OCI-LY7 (cell line): ENCODE measurements at regions not wholly inside any gene's neighbourhood (a gene's known extent, or its start where the extent isn't known, plus 50 kb on each side); places are given as distances from the start of the nearest gene placed in this dataset.
"Not testable (repeated sequence)": the region's sequence is repeated elsewhere in the genome, so short reads cannot be mapped to it uniquely, and the experiment has no call there.

Experiments
- BruUV-seq: library from RNA; stranded (reverse); fragments of 400-500 nt; replicated peaks from 2 replicates; lab custom pipeline; 2021; lab: Mats Ljungman, UMichigan
- CTCF ChIA-PET: fragments of 300-600 bp; sonication (Branson Sonifier 250); formaldehyde crosslinking; loops from one replicate; lab custom pipeline; 2022; ENCODE audit warnings: antibody characterized with exemption; ENCODE audit not compliant: unreplicated experiment; lab: Charles Lee
- POLR2A ChIA-PET: fragments of 300-600 bp; sonication (Branson Sonifier 250); formaldehyde crosslinking; loops from one replicate; lab custom pipeline; 2022; ENCODE audit warnings: antibody characterized with exemption; lab: Charles Lee
- DNase-seq: peaks from one replicate; pipeline ENCODE4 v3.0.0-alpha.2; 2015; ENCODE audit warnings: low spot score
- H2AFZ ChIP-seq: fragments of 200-600 bp; sonication (generic), shearing (Covaris generic); 2 replicates; pipeline ENCODE4 v1.6.1; 2014; ENCODE audit warnings: mild to moderate bottlenecking, antibody characterized with exemption, low read length, moderate library complexity
- H3K27ac ChIP-seq: fragments of 200-600 bp; sonication (generic); 2 replicates; pipeline ENCODE4 v1.5.1; 2014; ENCODE audit warnings: mixed run types, low read depth, mild to moderate bottlenecking, moderate library complexity, low read length, inconsistent platforms; ENCODE audit not compliant: poor library complexity, severe bottlenecking
- H3K36me3 ChIP-seq: fragments of 200-600 bp; sonication (generic); 2 replicates; pipeline ENCODE4 v1.6.1; 2014; ENCODE audit warnings: mild to moderate bottlenecking, antibody characterized with exemption, low read length, moderate library complexity, mixed read lengths; ENCODE audit not compliant: insufficient read depth
- H3K4me1 ChIP-seq: fragments of 200-600 bp; sonication (generic); 2 replicates; pipeline ENCODE4 v1.5.1; 2014; ENCODE audit warnings: mild to moderate bottlenecking, low read length; ENCODE audit not compliant: insufficient read depth, poor library complexity, severe bottlenecking
- H3K4me2 ChIP-seq: fragments of 200-600 bp; sonication (generic); 2 replicates; pipeline ENCODE4 v1.6.1; 2014; ENCODE audit warnings: mild to moderate bottlenecking, low read length
- H3K4me3 ChIP-seq: fragments of 200-600 bp; sonication (generic); 2 replicates; pipeline ENCODE4 v1.5.1; 2014; ENCODE audit warnings: mild to moderate bottlenecking, low read depth, low read length; ENCODE audit not compliant: poor library complexity, severe bottlenecking
- H3K79me2 ChIP-seq: fragments of 200-600 bp; sonication (generic); 2 replicates; pipeline ENCODE4 v1.6.1; 2016; ENCODE audit warnings: low read depth, mild to moderate bottlenecking, low read length, moderate library complexity, mixed read lengths; ENCODE audit not compliant: insufficient read depth
- H3K9me2 ChIP-seq: fragments of 200-600 bp; sonication (generic); 2 replicates; pipeline ENCODE4 v1.6.1; 2016; ENCODE audit warnings: mild to moderate bottlenecking, low read length, mixed read lengths; ENCODE audit not compliant: insufficient read depth
- H3K9me3 ChIP-seq: fragments of 200-600 bp; sonication (generic); 2 replicates; pipeline ENCODE4 v1.6.1; 2014; ENCODE audit warnings: mild to moderate bottlenecking, mixed run types, low read length, mixed read lengths
- H4K20me1 ChIP-seq: fragments of 200-600 bp; sonication (generic); 2 replicates; pipeline ENCODE4 v1.6.1; 2014; ENCODE audit warnings: mild to moderate bottlenecking, antibody characterized with exemption, low read length, moderate library complexity, mixed read lengths; ENCODE audit not compliant: insufficient read depth
- EZH2phosphoT487 ChIP-seq: fragments of 200-600 bp; sonication (generic); IDR thresholded peaks from 2 replicates; pipeline ENCODE4 v1.6.1; 2018; ENCODE audit warnings: low read depth, borderline replicate concordance, mild to moderate bottlenecking, mixed run types, antibody characterized with exemption, low read length, moderate library complexity, mixed read lengths
- intact Hi-C: fragments of 100-400 bp; cut with micrococcal nuclease; formaldehyde crosslinking; loops from one replicate; pipeline ENCODE4 v1.10.0; 2022; ENCODE audit not compliant: unreplicated experiment
- TF ChIP-seq, protein P1 (sequence below): fragments of 200-600 bp; sonication (generic); conservative IDR thresholded peaks from 2 replicates; pipeline ENCODE4 v1.5.1; 2014; ENCODE audit warnings: mild to moderate bottlenecking, antibody characterized with exemption, low read length, moderate library complexity, mixed read lengths

DNA sequence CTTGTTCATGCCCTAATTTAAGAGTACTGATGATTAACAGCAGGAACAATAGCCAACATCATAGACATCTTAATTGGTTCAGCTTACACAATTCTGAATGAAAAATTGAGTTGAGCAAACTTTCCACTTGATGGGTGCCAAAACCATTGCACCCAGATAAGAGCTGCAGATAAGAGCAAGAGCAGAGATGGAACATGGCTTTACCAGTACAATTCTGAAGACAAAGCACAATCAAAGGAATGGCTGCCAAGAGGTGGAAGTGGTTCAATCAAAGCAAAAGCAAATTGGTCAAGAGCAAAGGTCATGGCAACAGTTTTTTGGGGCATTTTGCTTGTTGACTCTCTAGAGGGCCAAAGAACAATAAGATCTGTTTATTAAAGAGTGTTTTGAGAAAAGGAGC lies 65.6 kb upstream of the ATP5MC3 start:
- H3K36me3 ChIP-seq: no peaks in the 10 kb centered on the region
- TF ChIP-seq, protein P1, sequence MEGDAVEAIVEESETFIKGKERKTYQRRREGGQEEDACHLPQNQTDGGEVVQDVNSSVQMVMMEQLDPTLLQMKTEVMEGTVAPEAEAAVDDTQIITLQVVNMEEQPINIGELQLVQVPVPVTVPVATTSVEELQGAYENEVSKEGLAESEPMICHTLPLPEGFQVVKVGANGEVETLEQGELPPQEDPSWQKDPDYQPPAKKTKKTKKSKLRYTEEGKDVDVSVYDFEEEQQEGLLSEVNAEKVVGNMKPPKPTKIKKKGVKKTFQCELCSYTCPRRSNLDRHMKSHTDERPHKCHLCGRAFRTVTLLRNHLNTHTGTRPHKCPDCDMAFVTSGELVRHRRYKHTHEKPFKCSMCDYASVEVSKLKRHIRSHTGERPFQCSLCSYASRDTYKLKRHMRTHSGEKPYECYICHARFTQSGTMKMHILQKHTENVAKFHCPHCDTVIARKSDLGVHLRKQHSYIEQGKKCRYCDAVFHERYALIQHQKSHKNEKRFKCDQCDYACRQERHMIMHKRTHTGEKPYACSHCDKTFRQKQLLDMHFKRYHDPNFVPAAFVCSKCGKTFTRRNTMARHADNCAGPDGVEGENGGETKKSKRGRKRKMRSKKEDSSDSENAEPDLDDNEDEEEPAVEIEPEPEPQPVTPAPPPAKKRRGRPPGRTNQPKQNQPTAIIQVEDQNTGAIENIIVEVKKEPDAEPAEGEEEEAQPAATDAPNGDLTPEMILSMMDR: no peak
- no peak for TF ChIP-seq EZH2phosphoT487
- BruUV-seq: no TSS peak
- no peak overlapping the region for H2AFZ ChIP-seq
- H3K4me2 ChIP-seq: no peak overlapping the region
- CTCF ChIA-PET: no interaction called here
- no peaks in the 10 kb centered on the region for H3K4me1 ChIP-seq
- intact Hi-C loops: no loop called here
- no peaks in the 10 kb centered on the region for H3K79me2 ChIP-seq
- no peaks in the 10 kb centered on the region for H4K20me1 ChIP-seq
- no peak for DNase-seq
- H3K27ac ChIP-seq: no peak overlapping the region
- no peaks in the 10 kb centered on the region for H3K9me2 ChIP-seq
- POLR2A ChIA-PET: interaction anchor here (0.6 kb wide), 1 partner anchor 21 kb away, joined by 3 read pairs; no protein-coding TSS in a partner anchor
- H3K4me3 ChIP-seq: no peak overlapping the region
- no peaks in the 10 kb centered on the region for H3K9me3 ChIP-seq

DNA sequence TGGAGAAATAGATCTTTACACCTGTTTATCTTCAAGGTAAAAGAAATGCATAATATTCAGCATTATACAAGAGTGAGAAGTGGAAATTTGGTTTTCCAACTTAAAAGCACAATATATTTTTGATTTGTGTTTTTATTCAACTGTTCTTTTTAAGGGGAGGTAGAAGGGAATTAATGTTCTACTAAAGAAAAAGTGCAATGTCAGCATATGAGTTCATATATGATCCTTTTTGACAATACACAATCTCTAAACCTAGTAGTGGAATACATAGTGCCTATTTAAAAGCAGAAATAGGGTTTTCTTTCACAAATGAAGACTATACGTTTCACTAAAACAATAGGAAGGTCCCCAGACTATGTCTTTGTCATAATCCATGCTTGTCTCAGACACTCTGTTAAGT lies 63.2 kb upstream of the ATP5MC3 start:
- no peak overlapping the region for H2AFZ ChIP-seq
- no peak for DNase-seq
- H3K4me3 ChIP-seq: no peak overlapping the region
- H3K4me2 ChIP-seq: no peak overlapping the region
- no peaks in the 10 kb centered on the region for H3K4me1 ChIP-seq
- ChIA-PET CTCF (no interaction called here), POLR2A (no interaction called here)
- H3K27ac ChIP-seq: no peak overlapping the region
- no peaks in the 10 kb centered on the region for H3K9me2 ChIP-seq
- intact Hi-C loops: no loop called here
- H4K20me1 ChIP-seq: no peaks in the 10 kb centered on the region
- no peak for TF ChIP-seq EZH2phosphoT487
- TF ChIP-seq, protein P1: no peak
- no peaks in the 10 kb centered on the region for H3K79me2 ChIP-seq
- H3K36me3 ChIP-seq: no peaks in the 10 kb centered on the region
- no peaks in the 10 kb centered on the region for H3K9me3 ChIP-seq
- no TSS peak for BruUV-seq

DNA sequence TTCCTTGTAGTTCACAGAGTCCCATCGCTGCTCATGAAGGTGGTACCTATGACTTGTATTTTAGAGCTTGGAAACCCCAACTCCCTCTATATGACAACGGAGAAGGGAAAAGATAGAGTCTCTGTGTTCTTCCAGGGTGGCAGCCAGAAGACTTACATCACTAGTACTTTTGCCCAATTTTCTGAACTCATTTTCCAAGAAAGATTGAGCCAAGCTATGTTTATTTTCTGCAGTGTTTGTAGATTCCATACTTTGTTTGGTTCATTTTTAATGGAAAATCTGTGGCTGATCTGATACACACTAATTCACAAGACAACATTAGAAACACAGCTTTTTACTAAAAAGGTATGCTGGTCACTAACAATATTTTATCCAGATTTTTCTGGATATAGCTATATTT lies 60.2 kb upstream of the ATP5MC3 start:
- no peak for DNase-seq
- H3K79me2 ChIP-seq: no peaks in the 10 kb centered on the region
- H3K9me3 ChIP-seq: no peaks in the 10 kb centered on the region
- no peaks in the 10 kb centered on the region for H3K36me3 ChIP-seq
- intact Hi-C loops: no loop called here
- H3K9me2 ChIP-seq: no peaks in the 10 kb centered on the region
- no peak overlapping the region for H3K4me2 ChIP-seq
- no peak overlapping the region for H3K4me3 ChIP-seq
- BruUV-seq: no TSS peak
- no peaks in the 10 kb centered on the region for H4K20me1 ChIP-seq
- POLR2A ChIA-PET: interaction anchor here (0.5 to 0.9 kb wide), 3 partner anchors 10 to 919 kb away, joined by 3 to 6 read pairs (median 3); no protein-coding TSS in a partner anchor
- TF ChIP-seq EZH2phosphoT487: no peak
- TF ChIP-seq, protein P1: no peak
- H3K4me1 ChIP-seq: no peaks in the 10 kb centered on the region
- CTCF ChIA-PET: no interaction called here
- H3K27ac ChIP-seq: no peak overlapping the region
- H2AFZ ChIP-seq: no peak overlapping the region

DNA sequence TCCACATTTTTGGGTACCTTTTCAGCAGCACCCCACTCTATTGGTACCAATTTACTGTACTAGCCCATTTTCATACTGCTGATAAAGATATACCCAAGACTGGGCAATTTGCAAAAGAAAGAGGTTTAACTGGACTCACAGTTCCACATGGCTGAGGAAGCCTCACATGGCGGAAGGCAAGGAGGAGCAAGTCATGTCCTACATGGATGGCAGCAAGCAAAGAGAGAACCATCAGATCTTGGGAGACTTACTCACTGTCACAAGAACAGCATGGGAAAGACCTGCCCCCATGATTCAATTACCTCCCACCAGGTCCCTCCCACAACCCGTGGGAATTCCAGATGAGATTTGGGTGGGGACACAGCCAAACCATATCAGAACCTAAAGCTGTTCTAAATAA lies 58.5 kb upstream of the ATP5MC3 start:
- H3K9me3 ChIP-seq, H3K9me2 ChIP-seq, CTCF ChIA-PET, H3K36me3 ChIP-seq, H3K4me3 ChIP-seq, DNase-seq, H2AFZ ChIP-seq, H3K4me2 ChIP-seq, H4K20me1 ChIP-seq, H3K27ac ChIP-seq, intact Hi-C loops, BruUV-seq, POLR2A ChIA-PET, H3K79me2 ChIP-seq, H3K4me1 ChIP-seq: not testable (repeated sequence)
